ENCODE measurements at regions not wholly inside any gene's neighbourhood (a gene's known extent, or its start where the extent isn't known, plus 50 kb on each side); places are given as distances from the start of the nearest gene placed in this dataset.

- no peak overlapping the region for H3K4me3 ChIP-seq (ENCODE audit: low read length)
- H3K27me3 ChIP-seq (ENCODE audit: low read length): no peaks in the 10 kb centered on the region
- no peaks in the 10 kb centered on the region for H4K20me1 ChIP-seq (ENCODE audit: insufficient read depth, low read depth, low read length)
- no peaks in the 10 kb centered on the region for H3K79me2 ChIP-seq (ENCODE audit: low read length)
- H3K9me2 ChIP-seq (replicated peaks; ENCODE audit: insufficient read depth, low read length): no peaks in the 10 kb centered on the region
- H3K4me1 ChIP-seq (ENCODE audit: low read length): peaks cover 18% of the 10 kb centered on the region
- H3K4me2 ChIP-seq (ENCODE audit: low read depth, low read length, poor library complexity, severe bottlenecking): no peak overlapping the region
- DNase-seq: peak; percentile 75
- H2AFZ ChIP-seq (ENCODE audit: low read length): no peak overlapping the region
- no peak overlapping the region for H3K27ac ChIP-seq (ENCODE audit: low read length)
- H3K36me3 ChIP-seq (ENCODE audit: insufficient read depth, low read length): no peaks in the 10 kb centered on the region; the same call in 1 of the 2 replicates
- no peak overlapping the region for H3K9ac ChIP-seq (ENCODE audit: low read length)
- no peaks in the 10 kb centered on the region for H3K9me3 ChIP-seq (ENCODE audit: low read length)
These were observed 609.6 kb downstream of the HINT1 start for GRCh38 chr5:130555429-130555828.

GRCh38 chr5:130550562-130550928 lies 614.5 kb downstream of the HINT1 start:
- Histone ChIP-seq H3K36me3 (ENCODE audit: insufficient read depth, low read length) (no peaks in the 10 kb centered on the region), H3K4me2 (ENCODE audit: low read depth, low read length, poor library complexity, severe bottlenecking) (no peak overlapping the region), H3K9me3 (ENCODE audit: low read length) (no peaks in the 10 kb centered on the region), H4K20me1 (ENCODE audit: insufficient read depth, low read depth, low read length) (no peaks in the 10 kb centered on the region), H2AFZ (ENCODE audit: low read length) (no peak overlapping the region), H3K27ac (ENCODE audit: low read length) (no peak overlapping the region), H3K9me2 (replicated peaks; ENCODE audit: insufficient read depth, low read length) (no peaks in the 10 kb centered on the region), H3K9ac (ENCODE audit: low read length) (no peak overlapping the region), H3K79me2 (ENCODE audit: low read length) (no peaks in the 10 kb centered on the region), H3K4me1 (ENCODE audit: low read length) (peaks cover 6% of the 10 kb centered on the region), H3K27me3 (ENCODE audit: low read length) (no peaks in the 10 kb centered on the region), H3K4me3 (ENCODE audit: low read length) (no peak overlapping the region)
- no peak for DNase-seq

- Histone ChIP-seq H3K4me2 (ENCODE audit: low read depth, low read length, poor library complexity, severe bottlenecking) (no peak overlapping the region), H3K27ac (ENCODE audit: low read length) (no peak overlapping the region), H3K79me2 (ENCODE audit: low read length) (no peaks in the 10 kb centered on the region), H3K36me3 (ENCODE audit: insufficient read depth, low read length) (no peaks in the 10 kb centered on the region), H3K4me3 (ENCODE audit: low read length) (no peak overlapping the region), H3K9me3 (ENCODE audit: low read length) (no peaks in the 10 kb centered on the region), H3K9ac (ENCODE audit: low read length) (no peak overlapping the region), H4K20me1 (ENCODE audit: insufficient read depth, low read depth, low read length) (no peaks in the 10 kb centered on the region), H3K9me2 (replicated peaks; ENCODE audit: insufficient read depth, low read length) (no peaks in the 10 kb centered on the region), H3K4me1 (ENCODE audit: low read length) (peaks cover 3% of the 10 kb centered on the region; the same call in 1 of the 2 replicates), H2AFZ (ENCODE audit: low read length) (no peak overlapping the region), H3K27me3 (ENCODE audit: low read length) (no peaks in the 10 kb centered on the region)
- no peak for DNase-seq
These were observed 615.0 kb downstream of the HINT1 start for GRCh38 chr5:130549884-130550561.

- Histone ChIP-seq H3K36me3 (ENCODE audit: insufficient read depth, low read length) (no peaks in the 10 kb centered on the region), H3K4me3 (ENCODE audit: low read length) (no peak overlapping the region), H3K27me3 (ENCODE audit: low read length) (no peaks in the 10 kb centered on the region), H3K4me1 (ENCODE audit: low read length) (peaks cover 20% of the 10 kb centered on the region), H3K9me2 (replicated peaks; ENCODE audit: insufficient read depth, low read length) (no peaks in the 10 kb centered on the region), H3K27ac (ENCODE audit: low read length) (no peak overlapping the region), H3K4me2 (ENCODE audit: low read depth, low read length, poor library complexity, severe bottlenecking) (no peak overlapping the region), H2AFZ (ENCODE audit: low read length) (no peak overlapping the region), H4K20me1 (ENCODE audit: insufficient read depth, low read depth, low read length) (no peaks in the 10 kb centered on the region), H3K9me3 (ENCODE audit: low read length) (no peaks in the 10 kb centered on the region), H3K9ac (ENCODE audit: low read length) (no peak overlapping the region), H3K79me2 (ENCODE audit: low read length) (no peaks in the 10 kb centered on the region)
- no peak for DNase-seq
These were observed 618.8 kb downstream of the HINT1 start for GRCh38 chr5:130546211-130546610.

- Histone ChIP-seq H3K36me3 (ENCODE audit: insufficient read depth, low read length) (no peaks in the 10 kb centered on the region), H2AFZ (ENCODE audit: low read length) (no peak overlapping the region), H3K4me2 (ENCODE audit: low read depth, low read length, poor library complexity, severe bottlenecking) (no peak overlapping the region), H4K20me1 (ENCODE audit: insufficient read depth, low read depth, low read length) (no peaks in the 10 kb centered on the region), H3K9me2 (replicated peaks; ENCODE audit: insufficient read depth, low read length) (no peaks in the 10 kb centered on the region), H3K4me1 (ENCODE audit: low read length) (peaks cover 27% of the 10 kb centered on the region), H3K27me3 (ENCODE audit: low read length) (no peaks in the 10 kb centered on the region), H3K27ac (ENCODE audit: low read length) (no peak overlapping the region), H3K9ac (ENCODE audit: low read length) (no peak overlapping the region), H3K79me2 (ENCODE audit: low read length) (no peaks in the 10 kb centered on the region), H3K9me3 (ENCODE audit: low read length) (no peaks in the 10 kb centered on the region), H3K4me3 (ENCODE audit: low read length) (no peak overlapping the region)
- no peak for DNase-seq
These were observed 619.8 kb downstream of the HINT1 start for GRCh38 chr5:130545291-130545690.

- no peaks in the 10 kb centered on the region for H3K9me3 ChIP-seq (ENCODE audit: low read length)
- no peaks in the 10 kb centered on the region for H3K27me3 ChIP-seq (ENCODE audit: low read length)
- no peaks in the 10 kb centered on the region for H3K79me2 ChIP-seq (ENCODE audit: low read length)
- peak overlapping the region; percentile 61 for H3K27ac ChIP-seq (ENCODE audit: low read length)
- peak; percentile 85 for DNase-seq
- H2AFZ ChIP-seq (ENCODE audit: low read length): no peak overlapping the region
- no peaks in the 10 kb centered on the region for H4K20me1 ChIP-seq (ENCODE audit: insufficient read depth, low read depth, low read length)
- peak overlapping the region; percentile 30; the same call in 1 of the 2 replicates for H3K4me3 ChIP-seq (ENCODE audit: low read length)
- H3K4me1 ChIP-seq (ENCODE audit: low read length): peaks cover 29% of the 10 kb centered on the region
- no peaks in the 10 kb centered on the region for H3K36me3 ChIP-seq (ENCODE audit: insufficient read depth, low read length)
- no peaks in the 10 kb centered on the region for H3K9me2 ChIP-seq (replicated peaks; ENCODE audit: insufficient read depth, low read length)
- peak overlapping the region; percentile 49 for H3K4me2 ChIP-seq (ENCODE audit: low read depth, low read length, poor library complexity, severe bottlenecking)
- H3K9ac ChIP-seq (ENCODE audit: low read length): no peak overlapping the region
These were observed 623.3 kb downstream of the HINT1 start for GRCh38 chr5:130541617-130542221.

- H3K9me3 ChIP-seq (ENCODE audit: low read length): no peaks in the 10 kb centered on the region
- peaks cover 21% of the 10 kb centered on the region for H3K4me1 ChIP-seq (ENCODE audit: low read length)
- no peak overlapping the region for H3K27ac ChIP-seq (ENCODE audit: low read length)
- no peaks in the 10 kb centered on the region for H3K79me2 ChIP-seq (ENCODE audit: low read length)
- no peak overlapping the region for H3K4me3 ChIP-seq (ENCODE audit: low read length)
- no peak overlapping the region for H3K4me2 ChIP-seq (ENCODE audit: low read depth, low read length, poor library complexity, severe bottlenecking)
- no peaks in the 10 kb centered on the region; the same call in 1 of the 2 replicates for H3K27me3 ChIP-seq (ENCODE audit: low read length)
- DNase-seq: no peak
- no peaks in the 10 kb centered on the region for H3K9me2 ChIP-seq (replicated peaks; ENCODE audit: insufficient read depth, low read length)
- H4K20me1 ChIP-seq (ENCODE audit: insufficient read depth, low read depth, low read length): no peaks in the 10 kb centered on the region
- no peak overlapping the region for H2AFZ ChIP-seq (ENCODE audit: low read length)
- H3K9ac ChIP-seq (ENCODE audit: low read length): no peak overlapping the region
- H3K36me3 ChIP-seq (ENCODE audit: insufficient read depth, low read length): no peaks in the 10 kb centered on the region
These were observed 628.4 kb downstream of the HINT1 start for GRCh38 chr5:130536691-130537090.

GRCh38 chr5:130532786-130533185 lies 628.5 kb downstream of the CHSY3 start:
- no peaks in the 10 kb centered on the region; the same call in 1 of the 2 replicates for H3K27me3 ChIP-seq (ENCODE audit: low read length)
- H3K9me2 ChIP-seq (replicated peaks; ENCODE audit: insufficient read depth, low read length): no peaks in the 10 kb centered on the region
- no peaks in the 10 kb centered on the region for H3K79me2 ChIP-seq (ENCODE audit: low read length)
- no peak overlapping the region for H3K4me2 ChIP-seq (ENCODE audit: low read depth, low read length, poor library complexity, severe bottlenecking)
- H4K20me1 ChIP-seq (ENCODE audit: insufficient read depth, low read depth, low read length): no peaks in the 10 kb centered on the region
- no peak overlapping the region for H2AFZ ChIP-seq (ENCODE audit: low read length)
- H3K27ac ChIP-seq (ENCODE audit: low read length): no peak overlapping the region
- 0 out of 2 replicates have a peak, but pooled peaks cover 6% of the 10 kb centered on the region for H3K4me1 ChIP-seq (ENCODE audit: low read length)
- H3K9me3 ChIP-seq (ENCODE audit: low read length): no peaks in the 10 kb centered on the region
- H3K4me3 ChIP-seq (ENCODE audit: low read length): no peak overlapping the region
- H3K36me3 ChIP-seq (ENCODE audit: insufficient read depth, low read length): no peaks in the 10 kb centered on the region
- DNase-seq: no peak
- no peak overlapping the region for H3K9ac ChIP-seq (ENCODE audit: low read length)

Measured in Karpas-422 (cell line).